Left lung (tissue), 4 donors: ENCODE measurements at regions not wholly inside any gene's neighbourhood (a gene's known extent, or its start where the extent isn't known, plus 50 kb on each side); places are given as distances from the start of the nearest gene placed in this dataset.

Experiments
- ATAC-seq: fragments of 200-7000 bp; cut with Tn5 transposase; one replicate; pipeline ENCODE4 v1.9.1; 2020; ENCODE audit warnings: moderate library complexity
- DNase-seq, 4 donors: peaks; one replicate each; pipeline ENCODE4 v3.0.0-alpha.2; 2013 to 2020
- H3K27ac ChIP-seq, 2 donors: fragments of 200-600 bp; sonication (generic) in 1 of 2; one replicate each; pipeline versions ENCODE4 v1.5.0 to v1.8.0; 2020 to 2021
- H3K27me3 ChIP-seq, 2 donors: fragments of 200-600 bp; sonication (generic) in 1 of 2; one replicate each; pipeline versions ENCODE4 v1.5.0 to v1.8.0; 2020 to 2021
- H3K36me3 ChIP-seq, 2 donors: fragments of 200-600 bp; sonication (generic) in 1 of 2; one replicate each; pipeline versions ENCODE4 v1.5.0 to v1.8.0; 2020 to 2021
- H3K4me1 ChIP-seq, 2 donors: fragments of 200-600 bp; one replicate each; pipeline ENCODE4 v1.8.0; 2021
- H3K4me3 ChIP-seq, 2 donors: fragments of 200-600 bp; sonication (generic) in 1 of 2; one replicate each; pipeline versions ENCODE4 v1.5.0 to v1.8.0; 2020 to 2021; ENCODE audit warnings: mild to moderate bottlenecking in 1 of 2
- H3K9me3 ChIP-seq, 2 donors: fragments of 200-600 bp; sonication (generic) in 1 of 2; one replicate each; pipeline versions ENCODE4 v1.5.0 to v1.8.0; 2020 to 2021
- intact Hi-C, 2 donors: fragments of 100-400 bp; cut with DNase I; formaldehyde crosslinking; loops; one replicate each; pipeline versions ENCODE4 v1.11.2 to v1.14.2; 2022
- TF ChIP-seq, protein P1 (sequence below), 2 donors: fragments of 200-600 bp; sonication (generic) in 1 of 2; IDR thresholded peaks; one replicate each; pipeline versions ENCODE4 v1.5.0 to v1.8.0; 2021; ENCODE audit warnings: antibody characterized with exemption in 2 of 2
- donor health status: DM: no; HTN: yes; CAD: no.
- donor health status: DM: no; HTN: no; CAD: no.

- H3K27ac ChIP-seq: no peak overlapping the region
- TF ChIP-seq, protein P1, sequence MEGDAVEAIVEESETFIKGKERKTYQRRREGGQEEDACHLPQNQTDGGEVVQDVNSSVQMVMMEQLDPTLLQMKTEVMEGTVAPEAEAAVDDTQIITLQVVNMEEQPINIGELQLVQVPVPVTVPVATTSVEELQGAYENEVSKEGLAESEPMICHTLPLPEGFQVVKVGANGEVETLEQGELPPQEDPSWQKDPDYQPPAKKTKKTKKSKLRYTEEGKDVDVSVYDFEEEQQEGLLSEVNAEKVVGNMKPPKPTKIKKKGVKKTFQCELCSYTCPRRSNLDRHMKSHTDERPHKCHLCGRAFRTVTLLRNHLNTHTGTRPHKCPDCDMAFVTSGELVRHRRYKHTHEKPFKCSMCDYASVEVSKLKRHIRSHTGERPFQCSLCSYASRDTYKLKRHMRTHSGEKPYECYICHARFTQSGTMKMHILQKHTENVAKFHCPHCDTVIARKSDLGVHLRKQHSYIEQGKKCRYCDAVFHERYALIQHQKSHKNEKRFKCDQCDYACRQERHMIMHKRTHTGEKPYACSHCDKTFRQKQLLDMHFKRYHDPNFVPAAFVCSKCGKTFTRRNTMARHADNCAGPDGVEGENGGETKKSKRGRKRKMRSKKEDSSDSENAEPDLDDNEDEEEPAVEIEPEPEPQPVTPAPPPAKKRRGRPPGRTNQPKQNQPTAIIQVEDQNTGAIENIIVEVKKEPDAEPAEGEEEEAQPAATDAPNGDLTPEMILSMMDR (IDR thresholded peaks at IDR 0.05): no peak
- ATAC-seq (peak; percentile 65), DNase-seq (no peak)
- no peaks in the 10 kb centered on the region for H3K36me3 ChIP-seq
- H3K9me3 ChIP-seq: no peaks in the 10 kb centered on the region
- peaks cover 0 to 16% of the 10 kb centered on the region in 2 donors for H3K27me3 ChIP-seq
- H3K4me1 ChIP-seq: no peaks in the 10 kb centered on the region
- no peak overlapping the region for H3K4me3 ChIP-seq
- intact Hi-C loops: no loop called here
Observed at GRCh38 chr12:3962631-3963483, 89.7 kb upstream of the PARP11 start.

DNA sequence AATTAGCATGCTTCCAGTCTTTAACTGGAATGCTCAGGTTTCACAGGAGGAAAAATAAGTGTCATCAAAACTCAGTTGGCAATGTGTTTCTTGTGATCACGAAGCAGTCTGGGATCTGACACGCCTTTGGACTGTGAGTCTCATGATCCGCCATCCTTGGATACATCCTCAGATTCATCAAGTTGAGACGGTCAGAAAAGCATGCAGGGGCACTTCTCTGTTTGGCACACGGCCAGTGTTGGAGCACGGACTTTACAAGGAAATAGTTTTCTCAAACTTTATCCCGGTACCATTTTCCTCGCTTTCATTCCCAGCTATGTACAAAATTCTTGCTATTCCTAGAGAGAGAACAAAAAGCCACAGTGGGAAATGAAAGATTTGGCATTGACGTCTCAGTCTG is 88.4 kb upstream of the PARP11 start:
- DNase-seq (no peak), ATAC-seq (no peak)
- Histone ChIP-seq H3K27ac (no peak overlapping the region), H3K4me3 (no peak overlapping the region), H3K4me1 (no peaks in the 10 kb centered on the region), H3K27me3 (peaks cover 0 to 16% of the 10 kb centered on the region in 2 donors), H3K36me3 (no peaks in the 10 kb centered on the region), H3K9me3 (no peaks in the 10 kb centered on the region)
- TF ChIP-seq, protein P1 (IDR thresholded peaks at IDR 0.05): no peak
- intact Hi-C loops: no loop called here

DNA sequence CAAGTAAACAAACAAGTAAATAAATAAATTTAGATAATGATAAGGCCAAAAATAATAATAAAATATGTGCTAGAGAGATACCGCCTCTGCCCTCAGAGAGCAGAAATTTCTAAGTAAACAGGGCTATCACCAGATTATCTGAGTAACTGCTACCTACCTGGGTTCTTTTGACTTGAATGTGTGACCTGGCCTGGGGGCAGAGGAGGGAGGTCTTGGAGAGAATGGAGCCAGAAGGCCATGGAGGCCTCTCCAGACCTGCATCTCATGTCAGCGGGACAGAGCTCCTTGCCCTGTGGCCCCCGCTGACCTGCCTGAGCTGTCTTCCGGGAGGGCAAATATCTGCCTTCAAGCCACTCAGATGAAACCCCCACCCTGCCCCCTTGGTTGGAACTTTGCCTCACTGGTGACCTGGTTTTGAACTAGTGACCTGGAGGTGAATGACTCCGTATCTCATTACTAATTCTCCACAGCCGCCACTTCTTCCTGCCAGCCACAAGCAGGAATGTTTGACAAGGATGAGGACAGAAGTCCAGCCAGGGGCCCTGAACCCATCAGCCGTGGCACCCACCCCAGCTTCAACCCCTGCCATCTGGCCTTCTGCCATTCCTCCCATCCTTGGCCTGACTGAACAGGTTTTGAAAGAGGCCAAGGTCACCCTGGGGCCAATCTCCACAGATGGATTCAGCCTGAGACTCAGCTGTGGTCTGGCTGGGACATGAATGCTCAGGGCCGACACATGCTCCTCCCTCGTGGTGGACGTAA is 86.8 kb upstream of the PARP11 start:
- no peak overlapping the region for H3K4me3 ChIP-seq
- TF ChIP-seq, protein P1 (IDR thresholded peaks at IDR 0.05): no peak
- no peaks in the 10 kb centered on the region for H3K36me3 ChIP-seq
- H3K27me3 ChIP-seq: peaks cover 0 to 8% of the 10 kb centered on the region in 2 donors
- no peaks in the 10 kb centered on the region for H3K9me3 ChIP-seq
- H3K27ac ChIP-seq: no peak overlapping the region
- H3K4me1 ChIP-seq: no peaks in the 10 kb centered on the region
- intact Hi-C loops: no loop called here
- no peak for ATAC-seq
- no peak for DNase-seq

DNA sequence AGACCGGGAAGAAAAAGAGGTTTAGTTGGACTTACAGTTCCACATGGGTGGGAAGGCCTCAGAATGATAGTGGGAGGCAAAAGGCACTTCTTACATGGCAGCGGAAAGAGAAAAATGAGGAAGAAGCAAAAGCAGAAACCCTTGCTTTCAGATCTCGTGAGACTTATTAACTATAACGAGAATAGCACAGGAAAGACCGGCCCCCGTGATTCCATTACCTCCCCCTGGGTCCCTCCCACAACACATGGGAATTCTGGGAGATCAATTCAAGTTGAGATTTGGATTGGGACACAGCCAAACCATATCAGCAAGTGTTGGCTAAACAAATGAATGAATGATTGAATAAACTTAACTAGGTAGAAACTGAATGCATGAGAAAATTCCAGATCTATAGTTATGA is 85.3 kb upstream of the PARP11 start:
- H3K9me3 ChIP-seq: no peaks in the 10 kb centered on the region
- no peak overlapping the region for H3K4me3 ChIP-seq
- H3K27ac ChIP-seq: no peak overlapping the region
- no peaks in the 10 kb centered on the region for H3K4me1 ChIP-seq
- H3K36me3 ChIP-seq: no peaks in the 10 kb centered on the region
- no peaks in the 10 kb centered on the region for H3K27me3 ChIP-seq
- ATAC-seq (no peak), DNase-seq (no peak)
- TF ChIP-seq, protein P1 (IDR thresholded peaks at IDR 0.05): no peak
- intact Hi-C loops: no loop called here
